IMR-90 (cell line): ENCODE measurements at regions not wholly inside any gene's neighbourhood (a gene's known extent, or its start where the extent isn't known, plus 50 kb on each side); places are given as distances from the start of the nearest gene placed in this dataset.

Experiments used
- ELK1 ChIP-seq: fragments of 150-350 bp; IDR thresholded peaks from 2 replicates; pipeline ENCODE4 v1.6.1; 2016; ENCODE audit warnings: low read depth, mild to moderate bottlenecking, low read length, moderate library complexity, borderline replicate concordance
- POLR2A ChIP-seq: IDR thresholded peaks from 2 replicates; pipeline ENCODE4 v1.6.1; 2012; ENCODE audit warnings: mild to moderate bottlenecking, low read depth, low read length

GRCh38 chr3:159902546-159903314 is 85.9 kb upstream of the IL12A start:
- no peak for TF ChIP-seq POLR2A
- TF ChIP-seq ELK1: no peak
